ENCODE measurements at regions not wholly inside any gene's neighbourhood (a gene's known extent, or its start where the extent isn't known, plus 50 kb on each side); places are given as distances from the start of the nearest gene placed in this dataset.
"Not testable (repeated sequence)": the region's sequence is repeated elsewhere in the genome, so short reads cannot be mapped to it uniquely, and the experiment has no call there.

DNA sequence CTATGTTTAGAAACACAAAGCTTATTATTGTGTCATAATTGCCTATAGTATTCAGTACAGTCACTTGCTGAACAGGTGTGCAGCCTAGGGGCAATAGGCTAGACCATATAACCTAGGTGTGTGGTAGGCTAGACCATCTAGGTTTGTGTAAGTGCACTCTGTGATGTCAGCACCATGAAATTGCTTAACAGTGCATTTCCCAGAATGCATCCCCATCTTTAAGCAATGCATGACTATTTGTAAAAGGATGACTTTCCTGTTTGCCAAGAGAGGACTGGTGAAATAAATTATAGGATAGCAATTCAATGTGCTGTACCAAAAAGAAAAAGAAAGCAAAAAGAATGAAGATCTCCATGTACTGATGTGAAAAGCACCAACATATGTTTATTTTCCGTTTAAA lies 288.7 kb upstream of the AUTS2 start:
- Histone ChIP-seq H3K4me3 (no peak overlapping the region), H3K9me3 (ENCODE audit: low read depth) (no peaks in the 10 kb centered on the region), H3K9ac (no peak overlapping the region), H3K9me2 (ENCODE audit: insufficient read depth) (no peaks in the 10 kb centered on the region), H3F3A (ENCODE audit: insufficient read depth) (no peaks in the 10 kb centered on the region), H3K4me1 (ENCODE audit: insufficient read depth) (no peaks in the 10 kb centered on the region), H3K4me2 (ENCODE audit: unreplicated experiment) (no peak overlapping the region), H3K79me2 (ENCODE audit: insufficient read depth) (no peaks in the 10 kb centered on the region), H3K27ac (no peak overlapping the region), H3K36me3 (ENCODE audit: low read depth) (no peaks in the 10 kb centered on the region), H4K20me1 (ENCODE audit: insufficient read depth) (no peaks in the 10 kb centered on the region), H3K27me3 (replicated peaks; ENCODE audit: insufficient read depth) (no peaks in the 10 kb centered on the region), H2AFZ (no peak overlapping the region)
- no peak for TF ChIP-seq EZH2phosphoT487 (IDR thresholded peaks at IDR 0.05; ENCODE audit: insufficient read depth, low read depth)
- TF ChIP-seq EZH2 (IDR thresholded peaks at IDR 0.05; ENCODE audit: insufficient read depth, poor library complexity, severe bottlenecking): no peak
- in situ Hi-C loops (cut with MboI): no loop called here
- 21 to 22% methylated on average over 1 of the region's 1 CpG for WGBS, 2 experiments (ENCODE audit: low coverage in 1 of 2, low lambda C conversion rate in 2 of 2, missing lambda C conversion rate in 2 of 2)
- peak; percentile 17 for DNase-seq

- Histone ChIP-seq H3K4me3 (no peak overlapping the region), H2AFZ (no peak overlapping the region), H3K27ac (no peak overlapping the region), H3K4me2 (ENCODE audit: unreplicated experiment) (no peak overlapping the region), H3K36me3 (ENCODE audit: low read depth) (no peaks in the 10 kb centered on the region), H4K20me1 (ENCODE audit: insufficient read depth) (no peaks in the 10 kb centered on the region), H3K27me3 (replicated peaks; ENCODE audit: insufficient read depth) (no peaks in the 10 kb centered on the region), H3F3A (ENCODE audit: insufficient read depth) (no peaks in the 10 kb centered on the region), H3K9me3 (ENCODE audit: low read depth) (no peaks in the 10 kb centered on the region), H3K9me2 (ENCODE audit: insufficient read depth) (no peaks in the 10 kb centered on the region), H3K4me1 (ENCODE audit: insufficient read depth) (no peaks in the 10 kb centered on the region), H3K9ac (no peak overlapping the region), H3K79me2 (ENCODE audit: insufficient read depth) (no peaks in the 10 kb centered on the region)
- 57 to 72% methylated on average over 1 of the region's 1 CpG for WGBS, 2 experiments (ENCODE audit: low coverage in 1 of 2, low lambda C conversion rate in 2 of 2, missing lambda C conversion rate in 2 of 2)
- in situ Hi-C loops (cut with MboI): no loop called here
- TF ChIP-seq EZH2phosphoT487 (IDR thresholded peaks at IDR 0.05; ENCODE audit: insufficient read depth, low read depth) (no peak), EZH2 (IDR thresholded peaks at IDR 0.05; ENCODE audit: insufficient read depth, poor library complexity, severe bottlenecking) (no peak)
- DNase-seq: no peak
Observed at GRCh38 chr7:69311489-69311888, 286.8 kb upstream of the AUTS2 start.

DNA sequence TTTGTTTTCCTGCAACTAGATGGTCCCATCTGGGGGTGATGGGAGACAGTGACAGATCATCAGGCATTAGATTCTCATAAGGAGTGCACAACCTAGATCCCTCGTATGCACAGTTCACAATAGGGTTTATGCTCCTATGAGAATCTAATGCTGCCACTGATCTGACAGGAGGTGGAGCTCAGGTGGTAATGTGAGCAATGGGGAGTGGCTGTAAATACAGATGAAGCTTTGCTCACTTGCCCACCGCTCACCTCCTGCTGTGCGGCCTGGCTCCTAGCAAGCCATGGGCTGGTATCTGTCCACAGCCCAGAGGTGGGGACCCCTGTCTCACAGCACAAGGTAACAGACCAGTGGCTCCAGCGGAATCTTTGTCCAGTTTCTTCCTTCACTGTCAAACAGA lies 284.4 kb upstream of the AUTS2 start:
- in situ Hi-C loops (cut with MboI); H3K9ac ChIP-seq; H3K36me3 ChIP-seq (ENCODE audit: low read depth); H3K9me2 ChIP-seq (ENCODE audit: insufficient read depth); H3K4me3 ChIP-seq; H2AFZ ChIP-seq; H3K27me3 ChIP-seq (replicated peaks; ENCODE audit: insufficient read depth); H3K27ac ChIP-seq; DNase-seq; H3K79me2 ChIP-seq (ENCODE audit: insufficient read depth); H3K9me3 ChIP-seq (ENCODE audit: low read depth); H4K20me1 ChIP-seq (ENCODE audit: insufficient read depth); H3K4me2 ChIP-seq (ENCODE audit: unreplicated experiment); H3K4me1 ChIP-seq (ENCODE audit: insufficient read depth); H3F3A ChIP-seq (ENCODE audit: insufficient read depth): not testable (repeated sequence)
- 25 to 47% methylated on average over 4 of the region's 4 CpGs for WGBS, 2 experiments (ENCODE audit: low coverage in 1 of 2, low lambda C conversion rate in 2 of 2, missing lambda C conversion rate in 2 of 2)

DNA sequence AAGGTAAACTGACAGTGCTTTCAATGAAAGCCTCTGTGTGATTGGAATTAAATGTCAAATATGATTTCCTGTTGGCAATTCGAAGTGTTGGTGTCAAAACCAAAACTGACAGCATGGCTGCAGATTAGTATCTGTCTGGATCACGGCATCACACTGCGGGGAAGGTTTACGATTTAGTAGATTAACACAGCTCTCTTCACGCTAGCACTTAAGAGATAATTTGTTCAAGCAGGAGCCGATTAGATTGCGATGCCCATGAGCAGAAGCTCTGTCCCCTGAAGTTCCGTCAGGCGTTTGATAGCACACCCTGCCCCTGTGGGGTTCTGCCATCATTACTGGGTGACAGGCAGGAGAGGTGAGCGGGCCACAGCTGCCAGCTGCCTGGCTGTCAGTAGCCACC lies 279.5 kb upstream of the AUTS2 start:
- in situ Hi-C loops (cut with MboI): no loop called here
- 51 to 55% methylated on average over 10 of the region's 10 CpGs for WGBS, 2 experiments (ENCODE audit: low coverage in 1 of 2, low lambda C conversion rate in 2 of 2, missing lambda C conversion rate in 2 of 2)

GRCh38 chr7:69328516-69328915 lies 269.8 kb upstream of the AUTS2 start:
- H3K36me3 ChIP-seq (ENCODE audit: low read depth): no peaks in the 10 kb centered on the region
- H3K4me1 ChIP-seq (ENCODE audit: insufficient read depth): no peaks in the 10 kb centered on the region
- in situ Hi-C loops (cut with MboI): no loop called here
- no peak overlapping the region for H3K4me2 ChIP-seq (ENCODE audit: unreplicated experiment)
- no peaks in the 10 kb centered on the region for H3K79me2 ChIP-seq (ENCODE audit: insufficient read depth)
- H3K27me3 ChIP-seq (replicated peaks; ENCODE audit: insufficient read depth): no peaks in the 10 kb centered on the region
- H3K4me3 ChIP-seq: no peak overlapping the region
- no peak for DNase-seq
- no peaks in the 10 kb centered on the region for H3K9me2 ChIP-seq (ENCODE audit: insufficient read depth)
- no peaks in the 10 kb centered on the region for H4K20me1 ChIP-seq (ENCODE audit: insufficient read depth)
- H2AFZ ChIP-seq: no peak overlapping the region
- H3K9me3 ChIP-seq (ENCODE audit: low read depth): no peaks in the 10 kb centered on the region
- TF ChIP-seq EZH2 (IDR thresholded peaks at IDR 0.05; ENCODE audit: insufficient read depth, poor library complexity, severe bottlenecking) (no peak), EZH2phosphoT487 (IDR thresholded peaks at IDR 0.05; ENCODE audit: insufficient read depth, low read depth) (no peak)
- WGBS, 2 experiments (ENCODE audit: low coverage in 1 of 2, low lambda C conversion rate in 2 of 2, missing lambda C conversion rate in 2 of 2): 41 to 56% methylated on average over 5 of the region's 5 CpGs
- no peak overlapping the region for H3K9ac ChIP-seq
- no peak overlapping the region for H3K27ac ChIP-seq
- H3F3A ChIP-seq (ENCODE audit: insufficient read depth): no peaks in the 10 kb centered on the region

More for the DNA sequence above, 279.5 kb upstream of the AUTS2 start:
- Histone ChIP-seq H3K36me3 (ENCODE audit: low read depth) (no peaks in the 10 kb centered on the region), H2AFZ (no peak overlapping the region), H3K9ac (no peak overlapping the region), H3K4me3 (no peak overlapping the region), H3K79me2 (ENCODE audit: insufficient read depth) (no peaks in the 10 kb centered on the region), H3K4me1 (ENCODE audit: insufficient read depth) (no peaks in the 10 kb centered on the region), H3K9me3 (ENCODE audit: low read depth) (no peaks in the 10 kb centered on the region), H3K27ac (no peak overlapping the region), H3F3A (ENCODE audit: insufficient read depth) (no peaks in the 10 kb centered on the region), H3K27me3 (replicated peaks; ENCODE audit: insufficient read depth) (no peaks in the 10 kb centered on the region), H3K9me2 (ENCODE audit: insufficient read depth) (no peaks in the 10 kb centered on the region), H3K4me2 (ENCODE audit: unreplicated experiment) (no peak overlapping the region), H4K20me1 (ENCODE audit: insufficient read depth) (no peaks in the 10 kb centered on the region)
- no peak for DNase-seq
- TF ChIP-seq EZH2 (IDR thresholded peaks at IDR 0.05; ENCODE audit: insufficient read depth, poor library complexity, severe bottlenecking): no peak
- no peak for TF ChIP-seq EZH2phosphoT487 (IDR thresholded peaks at IDR 0.05; ENCODE audit: insufficient read depth, low read depth)

All from GM23248 (cell line).